Right ventricle myocardium inferior (tissue), 1 donor: ENCODE measurements at regions not wholly inside any gene's neighbourhood (a gene's known extent, or its start where the extent isn't known, plus 50 kb on each side); places are given as distances from the start of the nearest gene placed in this dataset.
"Not testable (repeated sequence)": the region's sequence is repeated elsewhere in the genome, so short reads cannot be mapped to it uniquely, and the experiment has no call there.

Experiments used
- ATAC-seq: fragments of 200-7000 bp; cut with Tn5 transposase; one replicate; pipeline ENCODE4 v1.9.1; 2020; ENCODE audit warnings: mild to moderate bottlenecking, moderate library complexity
- DNase-seq: peaks from one replicate; pipeline ENCODE4 v3.0.0; 2021; ENCODE audit errors: missing footprints
- intact Hi-C: fragments of 100-400 bp; cut with DNase I; formaldehyde crosslinking; loops from one replicate; pipeline ENCODE4 v1.11.0; 2022
- donor health status: DM: no; HTN: yes; CAD: no; lungs with severe emphysema.

DNA sequence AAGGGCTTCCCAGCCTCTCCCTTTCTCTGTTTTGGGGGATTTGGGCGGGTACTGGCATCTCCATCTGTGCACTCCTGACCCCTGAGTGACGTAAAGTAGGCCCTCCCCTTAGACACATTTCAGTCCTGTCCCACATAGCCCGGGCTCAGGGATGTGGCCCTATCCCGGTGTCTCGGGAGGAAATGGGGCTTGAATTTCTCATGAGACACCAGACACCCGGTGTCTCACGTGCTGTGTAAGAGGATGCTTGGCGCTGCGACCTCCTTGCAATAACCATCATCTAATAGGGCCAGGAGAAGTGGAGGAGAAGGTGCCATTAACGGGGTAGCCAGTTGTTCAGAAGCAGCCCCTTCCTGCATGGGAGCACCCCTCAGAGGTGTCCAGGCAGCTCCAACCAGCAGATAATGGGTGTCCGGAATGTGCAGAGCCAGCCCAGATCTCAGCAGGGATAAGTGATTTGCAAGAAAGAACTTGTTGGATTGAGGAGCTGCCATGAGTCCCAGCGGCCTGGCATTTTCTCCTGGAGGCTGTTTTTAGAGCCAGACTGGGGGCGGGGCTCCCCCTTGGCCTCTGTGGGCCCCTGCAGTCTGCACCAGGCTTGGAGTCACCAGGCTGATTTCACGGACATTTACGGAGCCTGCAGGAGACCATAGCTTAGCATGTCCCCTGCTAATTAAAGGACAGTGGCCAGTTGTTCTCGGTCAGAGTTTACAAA, 372.0 kb downstream of the PREX1 start:
- no peak for ATAC-seq
- intact Hi-C loops: no loop called here
- no peak for DNase-seq

GRCh38 chr20:48454671-48455490, 372.9 kb downstream of the PREX1 start:
- DNase-seq (no peak), ATAC-seq (no peak)
- intact Hi-C loops: no loop called here

DNA sequence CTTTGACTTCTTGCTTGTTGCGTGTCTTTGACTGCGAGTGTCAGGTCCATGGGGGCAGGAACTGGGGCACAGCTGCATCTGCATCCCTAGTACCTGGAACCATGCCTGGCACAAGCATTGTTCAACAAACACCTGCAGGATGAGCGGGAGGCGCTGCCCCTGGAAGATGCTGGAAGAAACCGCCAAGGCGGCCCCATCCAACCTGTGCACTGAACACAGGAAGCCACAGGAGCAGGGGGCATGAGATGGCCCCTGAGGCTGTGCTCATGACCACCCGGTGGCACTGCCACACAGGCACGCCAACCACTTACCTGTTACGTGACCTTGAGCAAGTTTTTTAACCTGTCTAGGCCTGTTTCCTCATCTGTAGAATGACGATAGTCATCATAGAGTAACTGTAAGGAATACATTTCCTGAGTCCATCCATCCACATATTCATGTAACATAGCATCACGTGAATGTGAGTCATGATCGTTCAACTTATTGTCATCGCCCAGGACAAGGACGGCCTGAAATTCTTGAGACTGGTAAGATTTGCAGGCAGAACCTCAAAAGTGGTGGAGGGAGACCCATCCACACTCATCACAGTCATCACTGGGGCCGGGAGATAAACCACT, 374.2 kb downstream of the PREX1 start:
- ATAC-seq (no peak), DNase-seq (no peak)
- intact Hi-C loops: no loop called here

DNA sequence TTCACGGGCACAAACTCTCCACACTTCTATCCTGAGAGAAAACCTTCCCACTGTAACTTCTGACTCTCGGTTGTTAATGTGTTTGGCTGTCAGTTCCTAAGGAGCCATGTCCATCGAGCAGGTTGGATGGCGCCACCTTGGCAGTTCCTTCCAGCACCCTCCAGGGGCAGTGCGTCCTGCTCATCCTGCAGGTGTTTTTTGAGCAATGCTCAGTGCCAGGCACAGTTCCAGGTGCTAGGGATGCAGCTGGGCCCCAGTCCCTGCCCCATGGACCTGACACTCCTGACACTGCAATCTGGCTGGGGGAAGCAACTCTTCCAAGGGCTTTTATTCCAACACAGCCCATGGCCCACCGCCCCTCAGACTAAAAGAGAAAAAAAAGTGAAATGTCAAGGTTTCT, 376.4 kb downstream of the PREX1 start:
- DNase-seq: no peak
- intact Hi-C loops: no loop called here
- ATAC-seq: no peak

- intact Hi-C loops: no loop called here
- ATAC-seq (peak; percentile 26), DNase-seq (no peak)
Measured at GRCh38 chr20:48448666-48449600, 378.9 kb downstream of the PREX1 start.

- DNase-seq: no peak
- no peak for ATAC-seq
- intact Hi-C loops: no loop called here
Measured at GRCh38 chr20:48447456-48447855, 380.3 kb downstream of the PREX1 start.

DNA sequence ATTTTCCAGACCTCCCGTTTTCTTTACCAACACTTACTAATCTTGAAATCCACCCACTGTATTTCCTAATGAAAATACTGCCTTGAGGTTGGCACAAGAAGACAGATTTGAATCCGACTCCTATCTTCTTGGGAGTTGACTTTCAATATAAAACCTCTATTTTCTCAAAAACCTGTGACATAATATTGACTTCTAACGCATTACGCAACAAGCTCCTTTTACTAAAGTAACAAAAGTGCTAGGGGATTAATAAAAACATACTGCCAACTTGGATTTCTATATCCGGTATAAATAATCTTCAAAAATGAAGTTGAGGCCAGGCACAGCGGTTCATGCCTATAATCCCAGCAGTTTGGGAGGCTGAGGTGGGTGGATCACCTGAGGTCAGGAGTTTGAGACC, 382.0 kb downstream of the PREX1 start:
- ATAC-seq: no peak
- intact Hi-C loops: no loop called here

DNA sequence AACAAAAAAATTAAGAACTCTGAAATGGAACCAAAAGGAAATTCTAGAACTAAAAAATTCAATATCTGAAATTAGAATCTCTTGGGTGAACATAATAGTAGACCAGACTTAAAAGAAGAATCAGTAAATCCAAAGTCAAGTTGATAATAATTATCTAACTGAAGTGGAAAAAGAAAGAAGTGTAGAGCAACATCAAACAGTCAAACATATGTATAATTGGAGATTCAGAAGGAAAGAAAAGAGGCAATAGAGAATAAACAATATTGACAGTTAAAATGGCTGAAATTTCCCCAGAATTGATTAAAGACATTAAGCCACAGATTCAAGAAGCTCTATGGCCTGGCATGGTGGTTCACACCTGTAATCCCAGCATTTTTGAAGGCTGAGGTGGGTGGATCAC, 383.6 kb downstream of the PREX1 start:
- no peak for ATAC-seq
- intact Hi-C loops: no loop called here

More for the DNA sequence above, 382.0 kb downstream of the PREX1 start:
- DNase-seq: no peak

GRCh38 chr20:48440916-48441315, 386.9 kb downstream of the PREX1 start:
- intact Hi-C loops: no loop called here

More for the DNA sequence above, 383.6 kb downstream of the PREX1 start:
- no peak for DNase-seq

GRCh38 chr20:48440261-48440660, 387.5 kb downstream of the PREX1 start:
- ATAC-seq, DNase-seq, intact Hi-C loops: not testable (repeated sequence)

More at GRCh38 chr20:48440916-48441315, 386.9 kb downstream of the PREX1 start:
- DNase-seq (no peak), ATAC-seq (no peak)

GRCh38 chr20:48437146-48437545, 390.7 kb downstream of the PREX1 start:
- intact Hi-C loops: no loop called here
- ATAC-seq (no peak), DNase-seq (no peak)

DNA sequence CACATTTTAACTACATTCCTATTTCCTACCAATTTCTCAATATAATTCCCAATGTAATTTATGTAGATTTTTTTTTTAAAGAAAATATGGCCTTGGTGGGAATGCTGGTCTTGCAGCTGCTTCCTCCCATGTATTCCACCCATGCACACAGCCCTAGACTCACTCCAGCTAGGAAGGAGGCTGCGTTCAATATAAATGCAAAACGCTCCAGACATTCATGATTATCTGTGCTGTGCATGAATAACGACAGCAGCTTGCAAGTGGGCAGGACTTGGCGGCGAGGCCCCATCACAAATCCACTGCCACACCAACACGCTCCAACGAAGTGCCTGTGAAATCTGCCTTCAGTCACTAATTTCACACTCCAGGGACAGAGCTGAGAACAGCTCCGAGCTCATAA, 391.2 kb downstream of the PREX1 start:
- ATAC-seq, DNase-seq, intact Hi-C loops: not testable (repeated sequence)

DNA sequence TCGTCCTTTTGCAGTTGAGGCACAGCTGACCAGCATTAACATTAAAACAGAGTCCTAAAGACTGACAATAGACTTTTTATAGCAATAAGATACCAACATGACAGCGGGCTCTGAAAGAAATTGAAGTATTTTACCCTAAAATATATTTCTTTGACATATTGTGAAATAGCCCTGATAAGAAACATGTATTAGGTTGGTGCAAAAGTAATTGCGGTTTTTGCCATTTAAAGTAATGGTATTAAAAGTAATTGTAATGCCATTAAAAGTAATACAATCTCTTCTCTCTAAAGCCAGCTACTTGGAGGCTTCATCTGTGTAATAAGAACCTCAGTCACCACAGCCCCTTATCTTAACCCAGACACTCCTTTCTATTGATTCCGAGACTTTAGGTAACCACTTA, 394.6 kb downstream of the PREX1 start:
- no peak for DNase-seq
- no peak for ATAC-seq
- intact Hi-C loops: no loop called here

DNA sequence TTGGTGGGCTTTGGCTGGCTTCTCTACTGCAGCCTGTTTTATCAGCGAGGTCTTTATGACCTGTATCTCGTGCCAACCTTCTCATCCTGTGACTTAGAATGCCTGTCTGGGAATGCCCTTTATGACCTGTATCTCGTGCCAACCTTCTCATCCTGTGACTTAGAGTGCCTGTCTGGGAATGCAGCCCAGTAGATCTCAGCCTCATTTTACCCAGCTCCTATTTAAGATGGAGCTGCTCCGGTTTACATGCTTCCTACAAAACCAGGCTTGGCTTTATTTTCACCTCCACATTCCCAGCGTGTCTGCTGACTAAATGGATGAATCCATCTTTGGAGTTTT, 395.3 kb downstream of the PREX1 start:
- intact Hi-C loops: no loop called here

DNA sequence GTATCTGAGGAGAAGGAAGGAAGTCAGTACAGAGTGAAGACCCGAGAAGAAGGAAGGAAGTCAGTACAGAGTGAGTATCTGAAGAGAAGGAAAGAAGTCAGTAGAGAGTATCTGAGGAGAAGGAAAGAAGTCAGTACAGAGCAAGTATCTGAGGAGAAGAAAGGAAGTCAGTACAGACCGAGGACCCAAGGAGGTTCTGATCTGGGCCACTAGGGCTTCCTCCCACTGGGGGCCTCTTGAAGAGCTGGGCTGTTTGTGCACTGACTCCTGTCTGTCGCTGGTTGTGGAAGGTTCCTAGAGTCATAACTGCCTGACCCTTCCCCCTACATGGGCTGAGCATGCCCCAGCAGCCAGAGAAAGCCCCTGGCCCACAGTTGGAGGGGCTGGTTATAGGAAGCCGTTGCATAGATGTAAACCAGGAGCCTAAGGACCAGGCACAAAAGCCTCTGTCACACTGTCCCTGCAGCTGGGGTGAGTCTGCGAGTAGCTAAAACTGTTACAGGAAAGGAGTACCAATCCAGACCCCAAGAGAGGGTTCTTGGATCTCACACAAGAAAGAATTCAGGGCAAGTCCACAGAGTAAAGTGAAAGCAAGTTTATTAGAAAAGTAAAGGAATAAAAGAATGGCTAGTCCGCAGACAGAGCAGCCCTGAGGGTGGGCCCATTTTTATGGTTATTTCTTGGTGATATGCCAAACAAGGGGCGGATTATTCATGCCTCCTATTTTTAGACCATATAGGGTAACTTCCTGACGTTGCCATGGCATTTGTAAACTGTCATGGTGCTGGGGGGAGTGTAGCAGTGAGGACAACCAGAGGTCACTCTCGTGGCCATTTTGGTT, 395.9 kb downstream of the PREX1 start:
- ATAC-seq (no peak), DNase-seq (no peak)
- intact Hi-C loops: no loop called here

More for the DNA sequence above, 395.3 kb downstream of the PREX1 start:
- ATAC-seq (no peak), DNase-seq (no peak)

- intact Hi-C loops: no loop called here
- DNase-seq (no peak), ATAC-seq (no peak)
Measured at GRCh38 chr20:48426630-48427029, 401.2 kb downstream of the PREX1 start.

DNA sequence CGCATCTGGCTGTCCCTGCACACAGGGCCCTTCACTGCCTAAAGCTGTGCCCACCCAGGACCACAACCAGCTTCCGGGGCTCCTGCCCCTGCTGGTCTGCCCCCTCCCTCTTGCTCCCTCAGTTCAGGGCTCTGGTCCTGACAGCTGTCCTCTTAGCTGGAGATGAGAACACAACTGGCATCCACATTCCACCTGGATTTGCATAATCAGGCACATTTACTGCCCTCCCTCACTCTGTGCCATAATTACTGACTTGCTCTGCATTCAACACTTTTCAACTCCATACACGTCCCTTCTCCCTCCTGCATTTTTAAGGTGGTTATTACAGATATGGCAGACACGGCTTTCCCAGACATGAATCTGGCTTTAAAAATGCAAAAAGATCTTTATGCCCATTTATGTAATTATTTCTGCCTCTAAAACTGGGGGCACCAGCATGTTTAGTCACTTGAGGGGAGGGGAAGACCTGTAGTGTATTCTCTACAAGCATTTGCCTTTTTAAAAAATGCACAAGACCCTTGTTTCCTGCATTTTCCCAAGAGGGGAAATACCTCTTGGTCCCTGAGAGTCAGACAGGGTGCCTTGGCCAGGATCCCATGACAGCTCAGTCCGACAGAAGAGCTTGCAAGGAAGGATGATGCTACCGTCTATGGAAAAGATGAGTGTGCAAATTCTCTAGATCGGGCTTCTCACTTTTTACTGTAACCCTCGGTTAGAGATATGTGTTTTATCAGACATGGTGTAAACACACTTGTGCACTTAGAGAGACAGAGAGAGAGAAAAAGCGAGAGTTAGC, 401.8 kb downstream of the PREX1 start:
- DNase-seq: no peak
- intact Hi-C loops: no loop called here
- ATAC-seq: no peak
